Prostate gland (tissue), 2 donors: ENCODE measurements at regions not wholly inside any gene's neighbourhood (a gene's known extent, or its start where the extent isn't known, plus 50 kb on each side); places are given as distances from the start of the nearest gene placed in this dataset.

Source experiments
- CTCF ChIP-seq, 4 experiments: fragments of 200-600 bp in 2 of 4; fragments of 450-650 bp in 2 of 4; sonication (generic) in 2 of 4; IDR thresholded peaks; 1 replicate in 3 of 4; 2 replicates in 1 of 4; pipeline ENCODE4 v1.5.1; 2016 to 2019; ENCODE audit warnings: antibody characterized with exemption in 4 of 4, mild to moderate bottlenecking in 2 of 4, moderate library complexity in 2 of 4
- POLR2A ChIP-seq: fragments of 450-650 bp; IDR thresholded peaks from one replicate; pipeline ENCODE4 v1.6.1; 2016; ENCODE audit warnings: antibody characterized with exemption, mild to moderate bottlenecking
- POLR2AphosphoS5 ChIP-seq: sonication (generic); formaldehyde crosslinking; IDR thresholded peaks from one replicate; pipeline ENCODE4 v1.6.1; 2017; ENCODE audit warnings: antibody characterized with exemption

GRCh38 chr1:198889749-198890148 is 250.9 kb downstream of the PTPRC start:
- TF ChIP-seq CTCF (IDR thresholded peaks at IDR 0.05) (no peak), POLR2AphosphoS5 (no peak), POLR2A (no peak)
